GM19328 (cell line): ENCODE measurements at regions not wholly inside any gene's neighbourhood (a gene's known extent, or its start where the extent isn't known, plus 50 kb on each side); places are given as distances from the start of the nearest gene placed in this dataset.

ENCODE experiments used
- ATAC-seq: cut with Tn5 transposase; IDR thresholded peaks from one replicate; pipeline ENCODE4 v1.9.1; 2021; ENCODE audit warnings: mild to moderate bottlenecking, moderate library complexity; ENCODE audit not compliant: unreplicated experiment

DNA sequence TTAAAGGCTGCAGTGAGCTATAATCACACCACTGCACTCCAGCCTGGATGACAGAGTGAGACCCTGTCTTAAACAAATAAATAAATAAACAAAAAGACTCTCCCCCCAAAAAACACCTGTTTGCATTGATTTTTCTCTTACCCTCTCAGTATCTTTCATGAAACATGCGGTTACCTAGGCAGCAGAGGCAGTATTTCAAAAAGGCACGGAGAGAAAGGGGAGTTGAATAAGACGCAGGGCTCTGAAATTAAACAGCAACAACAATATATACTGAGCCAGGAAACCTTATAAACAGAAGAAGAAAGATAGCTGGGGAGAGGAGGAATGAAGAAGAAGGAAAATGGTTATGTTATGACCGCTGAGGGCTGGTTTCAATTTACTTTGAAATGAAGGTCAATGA is 277.6 kb downstream of the BTG1 start:
- no peak for ATAC-seq

DNA sequence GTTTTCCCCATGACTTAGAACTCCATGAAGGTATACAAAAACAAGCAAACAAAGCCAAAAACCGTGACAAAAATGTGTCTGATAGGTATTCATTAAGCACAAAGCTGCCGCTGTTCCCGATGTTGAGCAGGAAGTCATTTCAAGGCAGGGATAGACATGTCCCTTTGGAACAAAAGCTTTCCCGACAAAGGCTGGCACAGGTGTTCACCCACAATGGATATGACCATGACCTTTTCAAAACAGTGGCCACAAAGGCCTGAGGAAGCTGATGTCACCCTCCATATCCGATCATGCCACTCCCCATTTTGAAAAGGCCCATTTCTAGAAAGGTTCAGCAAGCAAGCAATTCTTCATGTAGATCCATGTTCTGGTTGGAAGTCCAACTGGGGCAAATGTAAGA is 279.1 kb downstream of the BTG1 start:
- no peak for ATAC-seq

DNA sequence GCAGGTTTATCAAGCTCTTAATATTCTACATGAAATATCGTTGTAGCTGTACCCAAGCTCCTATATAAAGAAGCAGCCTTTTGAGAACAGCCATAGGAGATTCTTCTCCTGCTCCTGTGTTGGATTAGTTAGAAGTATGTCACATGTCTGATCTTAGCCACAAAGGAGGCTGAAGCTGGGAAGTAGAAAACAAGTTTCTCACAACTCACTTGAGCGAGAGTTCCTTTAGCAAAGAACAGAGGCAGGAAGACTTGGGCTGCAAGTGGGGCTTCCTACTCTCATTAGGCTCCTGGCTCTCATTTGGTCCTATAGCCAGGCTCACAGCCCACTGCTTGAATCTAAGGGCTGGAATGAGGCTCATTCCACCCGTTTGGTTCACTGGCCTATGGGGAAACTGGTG is 281.9 kb downstream of the BTG1 start:
- no peak for ATAC-seq

DNA sequence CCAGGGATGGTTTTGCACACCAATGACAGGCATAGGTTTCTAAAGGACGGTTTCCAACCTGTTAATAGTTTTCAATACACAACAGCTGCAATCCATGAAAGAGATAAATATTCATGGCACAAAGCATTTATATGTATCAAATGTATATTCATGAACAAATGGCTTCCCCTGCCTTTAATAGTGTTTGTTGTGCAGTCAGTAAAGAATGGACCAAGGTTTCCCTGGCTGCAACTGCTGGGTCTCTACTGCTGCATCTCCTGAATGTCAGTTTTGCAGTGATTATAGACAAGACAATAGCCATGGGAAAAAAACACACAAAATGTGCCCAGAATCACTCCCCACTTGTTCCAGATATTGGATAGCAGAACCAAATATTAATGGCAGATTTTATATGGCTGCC is 284.1 kb downstream of the BTG1 start:
- no peak for ATAC-seq

DNA sequence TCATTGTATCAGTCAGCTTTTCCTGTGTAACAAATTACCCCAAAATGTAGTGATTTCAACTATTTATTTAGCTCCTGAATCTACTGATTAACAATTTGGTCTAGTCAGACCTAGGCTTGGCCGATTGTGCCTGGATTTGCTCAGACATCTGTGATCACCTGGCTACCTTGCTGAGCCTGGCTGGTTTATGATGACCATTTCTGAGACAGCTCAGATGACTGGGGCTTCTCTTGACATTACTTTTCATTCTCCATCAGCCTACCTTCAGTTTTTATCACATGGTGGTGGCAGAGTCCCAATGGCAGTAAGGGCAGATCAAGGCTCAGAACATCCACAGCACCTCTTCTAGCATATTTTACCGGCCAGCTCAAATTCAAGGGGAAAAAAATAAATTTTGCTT is 286.3 kb downstream of the BTG1 start:
- ATAC-seq: no peak

DNA sequence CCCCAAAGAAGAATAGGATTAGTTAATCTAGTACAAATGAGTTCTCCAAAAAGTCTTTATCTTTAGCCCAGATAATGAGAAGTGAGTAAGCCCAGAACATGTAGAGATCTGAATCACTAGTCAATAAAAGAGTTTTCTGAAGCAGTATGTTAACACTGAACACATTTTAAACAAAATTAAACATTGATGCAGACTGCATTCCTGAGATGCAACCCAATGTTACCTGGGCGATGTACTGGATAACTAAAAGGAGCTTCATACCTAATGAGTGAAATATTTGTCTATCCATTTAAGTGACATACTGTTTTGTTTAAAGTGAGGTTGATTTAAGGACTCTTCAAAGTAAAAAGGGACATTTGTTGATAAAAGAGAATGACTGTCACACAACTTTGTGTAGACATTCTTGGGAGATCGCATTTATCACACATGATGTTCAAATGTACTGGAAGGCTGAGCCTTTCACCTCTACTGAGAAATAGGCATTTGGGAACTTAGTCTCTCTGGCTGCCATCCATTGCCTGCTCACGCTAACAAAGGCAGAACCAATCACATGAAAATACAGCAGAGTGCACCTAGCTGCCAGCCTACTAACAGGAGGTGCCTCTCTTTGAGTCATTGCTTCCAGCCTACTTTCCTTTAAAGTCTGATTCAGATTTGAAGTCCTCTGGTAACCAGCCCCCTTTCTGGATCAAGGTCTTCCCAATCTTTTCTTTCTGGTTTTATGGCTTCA is 287.7 kb downstream of the BTG1 start:
- no peak for ATAC-seq

DNA sequence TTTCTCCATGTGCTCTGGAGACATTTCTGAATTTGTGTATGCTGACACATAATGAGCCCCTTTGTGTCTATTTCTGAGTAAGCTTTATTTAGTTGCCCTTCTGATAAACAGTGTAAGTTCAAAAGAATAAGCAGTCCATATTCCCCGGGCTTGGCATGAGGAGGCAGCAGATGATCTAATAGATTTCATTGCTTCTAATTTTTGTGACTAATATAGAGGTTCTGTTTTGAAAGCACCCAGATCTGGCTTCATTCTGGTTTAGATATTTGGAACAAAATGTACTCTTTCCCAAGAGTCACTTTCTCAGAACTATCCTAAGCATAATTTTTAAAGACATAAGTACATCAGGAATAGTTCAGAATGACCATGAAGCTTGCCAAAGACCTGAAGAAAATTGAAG is 290.9 kb downstream of the BTG1 start:
- no peak for ATAC-seq

DNA sequence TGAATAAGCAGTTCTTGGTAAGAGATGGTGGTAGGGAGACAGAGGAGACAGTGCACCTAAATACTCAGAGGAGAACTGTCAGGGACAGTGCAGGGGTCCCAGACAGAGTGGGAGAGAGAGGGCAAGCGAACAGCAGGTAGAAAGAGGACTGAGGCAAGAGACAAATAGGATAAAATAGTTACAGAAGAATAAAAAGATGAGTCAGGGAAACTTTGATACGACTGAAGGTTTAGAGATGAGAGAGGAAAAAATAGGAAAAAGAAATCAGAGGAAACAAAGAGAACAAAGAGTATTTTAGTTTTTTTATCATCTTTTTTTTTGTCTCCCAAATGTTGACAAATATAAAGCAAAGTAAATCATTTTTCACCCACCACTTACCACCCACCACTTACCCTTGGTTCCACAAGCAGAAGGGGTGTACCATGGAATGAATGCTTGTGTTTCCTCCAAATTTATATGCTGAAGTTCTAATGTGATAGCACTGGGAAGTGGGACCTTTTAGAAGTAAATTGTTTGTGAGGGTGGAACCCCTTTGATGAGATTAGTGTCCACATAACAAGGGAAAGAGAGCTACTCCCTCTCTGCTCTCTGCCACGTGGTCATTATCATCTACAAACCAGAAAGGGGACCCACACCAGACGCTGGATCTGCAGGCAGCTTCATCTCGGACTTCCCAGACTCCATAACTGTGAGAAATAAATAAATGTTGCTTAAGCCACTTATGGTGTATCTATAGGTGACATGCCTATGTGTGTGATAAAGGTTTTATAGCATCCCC is 292.1 kb downstream of the BTG1 start:
- ATAC-seq: no peak

DNA sequence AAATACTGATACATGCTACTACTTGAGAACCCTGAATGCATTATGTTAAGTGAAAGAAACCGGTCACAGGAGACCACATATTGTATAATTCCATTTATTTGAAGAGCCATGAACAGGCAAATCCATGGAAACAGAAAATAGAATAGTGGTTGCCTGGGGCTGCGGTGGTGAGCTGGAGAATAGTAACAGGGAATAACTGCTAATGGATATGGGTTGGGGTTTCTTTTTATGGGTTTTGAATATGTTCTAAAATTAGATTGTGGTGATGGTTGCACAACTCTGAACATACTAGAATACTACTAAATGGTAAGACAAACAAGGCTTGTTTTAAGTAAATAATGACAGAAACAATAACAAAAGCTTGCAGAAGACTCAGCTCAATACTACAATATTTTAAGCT is 293.0 kb downstream of the BTG1 start:
- no peak for ATAC-seq

DNA sequence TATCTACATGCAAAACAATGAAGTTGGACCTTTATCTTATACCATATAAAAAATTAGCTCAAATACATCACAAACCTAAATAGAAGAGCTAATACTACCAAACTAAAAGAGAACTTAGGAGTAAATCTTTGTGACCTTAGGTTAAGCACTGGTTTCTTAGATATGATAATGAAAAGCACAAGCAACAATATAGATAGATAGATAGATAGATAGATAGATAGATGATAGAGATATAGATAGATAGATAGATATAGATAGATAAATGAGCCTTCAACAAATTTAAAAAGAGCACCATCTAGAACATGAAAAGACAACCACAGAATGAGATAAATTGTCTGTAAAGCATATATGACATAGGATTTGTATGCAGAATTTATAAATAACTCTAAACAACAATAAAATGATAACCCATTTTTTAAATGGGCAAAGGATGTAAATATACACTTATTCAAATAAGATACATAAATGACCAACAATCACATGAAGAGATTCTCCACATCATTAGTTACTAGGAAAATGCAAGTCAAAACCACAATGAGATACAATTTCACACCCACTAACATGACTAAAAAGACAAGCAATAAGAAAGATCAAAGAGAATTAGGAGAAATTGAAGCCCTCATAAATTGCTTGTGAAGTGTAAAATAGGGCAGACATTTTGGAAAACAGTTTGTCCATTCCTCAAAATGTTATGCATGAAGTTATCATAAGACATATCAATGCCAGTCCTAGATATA is 293.7 kb downstream of the BTG1 start:
- ATAC-seq: no peak

DNA sequence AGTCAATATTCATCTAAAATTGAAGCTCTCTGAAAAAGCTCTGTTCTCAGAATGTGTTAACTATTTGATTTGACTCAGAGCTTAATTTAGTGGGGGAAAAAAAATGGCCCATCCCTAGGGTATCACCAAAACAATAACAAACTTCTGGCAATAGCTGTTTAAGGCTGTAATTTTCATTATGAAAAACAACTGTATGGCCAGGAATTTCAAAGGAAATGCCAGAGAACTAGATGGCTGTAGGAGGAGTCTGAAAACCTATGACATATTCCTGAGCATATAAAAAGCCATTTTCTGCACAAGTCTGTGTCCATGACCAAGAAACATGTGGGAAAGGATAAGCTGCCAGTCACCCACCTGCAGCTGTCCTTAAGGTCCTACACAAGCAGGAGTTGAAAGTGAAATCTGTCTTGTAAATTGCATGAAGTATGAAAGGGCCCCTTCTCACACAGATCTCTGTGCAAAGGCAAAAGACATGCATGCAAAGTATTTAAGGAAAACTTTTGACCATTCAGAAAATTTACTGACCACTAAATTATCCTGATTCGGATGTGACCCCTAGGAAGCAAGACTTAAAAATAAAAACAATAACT is 299.1 kb downstream of the BTG1 start:
- no peak for ATAC-seq

DNA sequence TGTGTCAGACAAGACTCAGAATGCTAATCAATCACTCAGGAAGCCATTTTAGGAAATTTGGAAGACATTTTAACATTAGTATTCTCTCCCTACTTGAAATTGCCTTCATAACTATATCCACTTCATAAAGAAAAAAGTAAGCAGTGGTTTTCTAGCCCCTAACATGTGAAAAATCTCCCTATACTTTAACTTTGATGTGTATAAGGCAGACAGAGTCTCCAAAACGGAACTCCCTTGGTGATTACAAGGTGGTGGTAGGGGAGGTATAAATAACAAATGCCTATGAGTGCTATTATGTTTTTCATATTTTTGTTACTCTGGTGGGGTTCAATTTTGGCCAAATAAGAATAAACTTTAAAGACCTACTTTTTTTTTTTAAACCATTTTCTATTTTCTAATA is 300.3 kb downstream of the BTG1 start:
- no peak for ATAC-seq

DNA sequence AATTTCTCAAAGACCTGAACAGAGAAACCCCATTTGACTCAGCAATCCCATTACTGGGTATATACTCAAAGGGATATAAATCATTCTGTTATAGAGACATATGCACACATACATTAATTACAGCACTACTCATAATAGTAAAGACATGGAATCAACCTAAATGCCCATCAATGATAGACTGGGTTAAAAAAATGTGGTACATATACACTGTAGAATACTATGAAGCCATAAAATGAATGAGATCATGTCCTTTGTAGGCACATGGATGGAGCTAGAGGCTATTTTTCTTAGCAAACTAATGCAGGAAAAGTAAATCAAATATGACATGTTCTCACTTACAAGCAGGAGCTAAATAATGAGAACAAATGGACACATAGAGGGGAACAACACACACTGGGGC is 303.8 kb downstream of the BTG1 start:
- no peak for ATAC-seq

DNA sequence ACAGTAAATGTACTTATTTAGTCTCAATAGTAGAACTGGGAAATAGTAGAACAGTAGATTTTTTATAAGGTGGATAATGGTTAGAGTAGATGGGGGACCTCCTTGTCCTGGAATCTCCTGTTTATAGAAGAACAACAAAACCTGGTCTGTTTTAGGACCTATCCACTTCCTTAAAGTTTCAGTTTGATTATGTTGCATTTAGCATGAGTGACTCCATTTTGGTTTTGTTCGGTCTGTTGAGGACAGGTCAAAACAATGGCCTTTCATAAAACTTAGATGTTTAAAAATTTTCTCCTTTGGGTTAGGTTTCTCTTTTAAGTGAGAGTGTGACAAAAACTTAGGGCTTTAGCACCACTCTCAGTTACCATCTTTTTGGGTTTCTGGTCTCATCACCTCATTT is 308.9 kb downstream of the BTG1 start:
- ATAC-seq: no peak

DNA sequence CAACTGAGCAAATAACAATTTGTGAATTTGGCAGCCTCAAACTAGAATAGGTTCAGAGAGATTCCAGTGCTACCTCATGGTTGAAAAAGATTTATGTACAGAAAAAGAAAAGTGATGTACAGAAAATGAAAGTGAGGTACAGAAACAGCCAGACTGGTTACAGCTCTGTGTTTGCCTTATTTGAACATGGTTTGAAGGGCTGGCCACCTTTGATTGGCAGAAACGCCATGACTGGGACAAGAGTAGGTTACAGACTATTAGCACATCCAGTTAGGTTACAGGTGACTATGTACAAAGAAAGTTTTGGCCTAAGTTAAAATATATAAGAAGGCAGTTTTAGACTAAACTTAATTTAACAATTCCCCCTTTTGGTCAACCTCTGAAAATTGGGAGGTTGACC is 309.4 kb downstream of the BTG1 start:
- ATAC-seq: no peak

DNA sequence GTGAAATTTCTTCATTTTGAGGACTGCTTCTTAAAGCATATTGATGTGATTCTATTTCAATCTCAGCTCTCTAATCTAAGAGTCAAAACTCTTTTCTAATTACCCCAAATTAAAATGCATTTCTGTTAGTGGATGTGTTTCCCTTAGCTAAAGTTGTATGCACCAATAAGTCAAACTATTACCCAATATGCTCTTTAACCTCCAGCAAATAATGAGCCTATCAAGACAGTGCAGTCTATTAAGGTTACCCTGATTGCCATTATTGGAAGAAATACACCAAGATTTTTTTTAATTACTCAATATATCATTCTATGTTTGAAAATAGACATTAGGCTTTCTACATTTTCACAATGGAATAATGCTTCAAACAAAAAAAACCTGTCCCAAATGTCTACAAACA is 310.0 kb downstream of the BTG1 start:
- ATAC-seq: no peak

DNA sequence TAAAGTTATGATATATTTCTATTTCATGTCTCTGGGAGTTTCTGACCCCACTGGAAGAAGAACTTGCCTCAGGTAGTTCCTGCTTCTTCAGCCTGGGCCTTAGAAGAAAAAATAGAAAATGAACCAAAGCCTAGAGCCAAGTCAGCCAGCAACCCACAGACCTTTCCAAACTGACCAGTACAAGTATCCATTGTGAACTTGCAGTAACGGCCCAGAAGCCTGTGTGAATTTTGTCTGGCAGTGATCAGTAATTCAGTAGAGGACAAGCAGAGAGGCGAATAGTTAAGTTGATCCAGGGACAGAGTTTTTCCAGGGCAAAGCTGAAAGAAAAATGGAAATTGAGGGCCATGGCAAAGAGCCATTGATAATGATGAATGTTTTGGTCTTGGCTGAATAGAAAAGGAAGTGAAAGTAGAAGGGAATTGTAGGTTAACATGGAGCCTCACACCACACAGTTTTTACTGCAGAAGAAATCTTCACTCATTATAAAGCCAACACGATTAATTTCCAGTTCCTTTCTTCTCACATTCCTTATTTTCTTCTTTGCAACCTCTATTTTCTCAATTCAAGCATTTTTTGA is 311.8 kb downstream of the BTG1 start:
- no peak for ATAC-seq

DNA sequence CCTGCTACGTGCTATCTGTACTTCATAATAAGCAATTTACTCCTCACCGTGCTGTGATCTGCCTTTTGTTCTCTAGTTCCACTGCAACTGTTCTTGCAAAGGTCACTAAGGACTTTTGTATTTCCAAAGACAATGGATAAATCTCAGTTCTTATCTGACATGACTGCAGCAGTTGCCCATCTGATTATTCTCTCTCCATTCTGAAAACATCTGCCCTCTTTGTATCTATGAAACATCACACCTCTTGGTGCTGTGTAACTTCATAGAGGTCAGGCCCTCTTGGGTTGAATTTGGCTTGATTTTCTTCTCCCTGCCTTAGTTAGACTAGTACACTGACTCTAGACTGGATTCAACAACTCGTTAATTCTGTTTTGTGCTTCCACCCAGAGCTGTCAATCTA is 319.6 kb downstream of the BTG1 start:
- no peak for ATAC-seq

DNA sequence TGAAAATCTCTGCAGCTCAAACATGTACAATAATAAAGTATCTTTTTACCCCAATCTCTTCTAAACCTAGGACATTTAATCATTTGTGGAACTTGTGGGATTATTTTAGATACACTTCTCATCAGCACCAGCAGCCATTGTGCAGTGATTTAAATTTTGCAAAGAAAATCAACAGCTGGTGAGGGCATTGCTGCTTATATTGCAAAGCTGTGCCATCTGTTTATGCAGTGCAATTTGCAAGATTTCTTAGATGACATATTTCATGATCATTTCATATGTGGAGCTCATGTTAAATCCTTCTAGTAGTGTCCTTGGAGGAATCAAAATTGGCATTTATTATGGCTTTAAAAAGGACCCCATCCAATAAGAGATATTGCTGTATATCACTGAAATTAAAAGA is 320.7 kb downstream of the BTG1 start:
- no peak for ATAC-seq

DNA sequence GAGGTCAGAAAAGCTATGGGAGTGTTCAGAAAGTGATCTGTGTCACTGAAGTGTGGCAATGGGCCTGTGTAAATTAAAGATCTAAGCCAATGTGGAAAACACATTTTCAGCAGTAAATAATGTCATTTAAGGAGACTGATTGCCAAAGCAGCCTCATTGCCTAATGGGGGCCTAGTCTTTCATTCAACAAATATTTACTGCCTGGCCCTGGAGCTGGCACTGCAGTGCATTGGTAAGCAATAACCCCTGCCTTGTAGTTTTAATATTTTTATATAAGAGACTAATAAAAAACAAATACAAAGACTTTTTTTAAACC is 326.6 kb downstream of the BTG1 start:
- ATAC-seq: no peak
